HG02642 (cell line): ENCODE measurements at regions not wholly inside any gene's neighbourhood (a gene's known extent, or its start where the extent isn't known, plus 50 kb on each side); places are given as distances from the start of the nearest gene placed in this dataset.
A peak's percentile ranks its signal among the peaks of the same experiment; 100 is the strongest.

Source experiments
- ATAC-seq: cut with Tn5 transposase; IDR thresholded peaks from one replicate; pipeline ENCODE4 v1.9.1; 2021; ENCODE audit warnings: mild to moderate bottlenecking; ENCODE audit not compliant: unreplicated experiment, poor library complexity

DNA sequence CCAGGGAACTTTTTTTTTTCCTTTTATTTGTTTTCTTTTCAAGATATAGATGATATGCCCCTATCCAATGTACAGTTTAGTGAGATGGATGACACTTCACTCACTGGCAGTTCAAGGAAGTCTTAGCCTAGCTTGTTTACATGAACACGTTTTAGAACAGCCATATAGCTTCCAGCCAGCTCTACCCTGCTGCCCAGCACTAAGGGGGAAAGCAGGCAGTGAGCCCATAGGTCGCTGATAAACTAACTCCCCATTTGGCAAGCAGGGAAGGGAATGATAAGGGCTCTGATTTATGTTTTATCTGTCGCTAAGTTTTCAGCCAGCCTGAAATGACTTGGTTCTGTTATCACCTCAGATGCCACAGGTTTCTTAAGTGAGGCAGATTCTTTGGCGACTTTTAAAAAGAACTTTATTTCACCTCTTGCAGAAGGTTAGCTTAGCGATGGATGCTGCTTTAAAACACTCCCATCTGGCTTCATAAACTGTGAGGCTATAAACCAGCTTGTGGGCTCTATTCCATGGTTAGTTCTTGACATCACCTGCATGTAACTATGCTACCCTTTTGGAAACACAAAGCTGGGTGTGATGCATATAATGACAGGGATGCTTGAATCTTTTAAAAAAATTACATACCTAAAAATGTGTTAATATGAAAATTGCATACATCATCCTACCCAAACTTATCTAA, 348.4 kb downstream of the FBXO8 start:
- no peak for ATAC-seq

DNA sequence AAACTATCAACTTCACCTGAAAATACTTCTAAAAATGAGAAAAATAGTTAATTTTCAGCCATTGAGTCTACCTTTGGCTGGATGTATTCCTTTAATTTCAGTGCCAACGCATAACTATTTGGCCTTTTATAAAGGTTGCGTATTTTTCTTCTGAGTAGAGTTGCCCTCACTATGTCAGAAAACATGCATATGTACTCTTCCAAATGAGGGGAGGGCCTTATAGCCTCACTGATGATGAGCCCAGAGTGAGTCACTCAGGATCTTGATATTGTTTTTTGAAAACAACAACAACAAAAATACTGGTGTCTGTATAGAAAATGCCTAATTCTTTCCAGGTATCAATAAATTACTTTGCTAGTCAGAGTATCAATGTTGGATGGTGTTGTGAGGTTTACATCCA, 349.3 kb downstream of the FBXO8 start:
- ATAC-seq: no peak

DNA sequence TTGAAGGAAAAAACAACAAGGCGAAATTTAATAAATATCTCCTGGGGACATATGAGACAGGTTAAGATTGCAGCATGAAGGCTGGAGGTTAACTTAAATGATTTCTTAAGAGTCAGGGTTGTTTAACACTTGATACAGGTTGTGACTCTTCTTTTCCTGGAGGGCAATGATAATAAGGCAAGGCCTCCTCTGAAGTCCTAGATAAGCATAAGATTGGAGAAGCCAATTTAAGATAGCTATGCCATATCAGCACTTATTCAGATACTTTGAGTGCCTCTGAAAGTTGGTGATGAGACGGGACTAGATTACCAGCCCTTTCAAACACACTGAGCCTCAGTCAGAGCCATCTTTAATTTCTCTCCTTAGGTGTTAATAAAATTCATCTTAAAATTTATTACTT, 350.8 kb downstream of the FBXO8 start:
- ATAC-seq: no peak

DNA sequence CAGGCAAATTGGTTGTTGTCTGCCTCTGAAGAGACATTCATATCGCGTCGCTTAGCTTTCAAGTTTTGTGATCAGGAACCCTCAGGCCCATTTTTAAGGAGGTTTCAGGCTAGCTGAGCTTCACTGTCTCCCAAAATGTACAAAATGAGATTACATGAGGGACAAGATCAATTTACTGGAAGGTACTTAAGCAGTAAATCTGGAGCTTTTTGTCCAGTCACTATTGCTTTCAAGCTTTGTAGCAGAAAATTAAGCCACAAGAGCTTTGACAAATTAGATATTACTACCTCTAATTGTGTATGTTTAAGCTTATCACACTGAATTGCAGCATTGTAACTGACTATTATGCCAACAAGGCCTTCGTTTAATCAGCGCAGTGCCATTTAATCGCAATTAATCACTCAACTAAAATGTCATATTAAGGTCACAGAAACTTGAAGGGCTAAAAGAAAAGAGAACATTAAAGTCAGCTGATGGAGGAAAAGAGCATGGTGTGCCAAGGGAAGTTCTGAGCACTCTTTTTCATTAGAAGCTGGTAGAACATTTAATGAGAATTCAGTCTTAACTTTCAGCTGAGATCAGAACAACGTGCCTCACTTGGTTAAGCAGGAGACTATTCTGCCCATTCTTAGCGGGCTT, 353.0 kb downstream of the FBXO8 start:
- ATAC-seq: no peak

DNA sequence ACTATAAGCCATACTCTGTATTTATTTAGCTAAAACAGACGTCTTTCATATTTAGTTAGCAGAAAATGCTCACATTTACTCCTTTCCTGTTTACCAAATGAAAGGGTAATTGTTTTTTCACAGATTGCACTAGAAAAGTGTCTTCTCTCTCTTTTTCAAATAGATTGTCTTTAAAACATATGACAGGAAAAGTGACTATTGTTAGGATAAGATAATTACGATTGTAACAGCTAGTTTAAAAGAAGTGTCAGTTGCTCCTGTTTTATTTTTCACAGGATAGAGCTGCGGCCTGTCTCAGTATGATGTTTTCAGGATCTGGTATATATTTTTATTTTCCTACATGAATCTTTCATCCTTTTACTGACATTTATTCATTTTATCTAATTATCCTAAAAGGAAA, 353.5 kb downstream of the FBXO8 start:
- no peak for ATAC-seq

GRCh38 chr4:173924561-173924960, 358.9 kb downstream of the FBXO8 start:
- peak; percentile 74 for ATAC-seq

DNA sequence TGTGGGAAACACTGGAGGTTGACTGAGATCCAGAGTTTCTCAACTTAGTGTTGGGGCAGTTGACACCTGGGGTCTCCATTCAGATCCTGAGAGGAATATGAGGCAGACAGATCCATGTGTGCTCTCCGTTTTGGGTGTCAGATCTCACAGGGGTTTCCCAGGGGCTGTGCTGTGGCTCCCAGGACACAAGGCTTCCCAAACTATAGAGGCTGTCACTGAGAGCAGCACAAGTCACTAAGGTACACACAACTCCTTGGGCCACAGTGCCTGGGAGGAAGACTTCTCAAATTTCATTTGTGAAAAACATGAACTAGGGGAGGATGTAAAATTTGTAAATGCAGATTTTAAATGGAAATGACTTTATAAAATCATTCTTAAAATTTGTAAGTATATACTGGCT, 363.6 kb downstream of the FBXO8 start:
- ATAC-seq: no peak

DNA sequence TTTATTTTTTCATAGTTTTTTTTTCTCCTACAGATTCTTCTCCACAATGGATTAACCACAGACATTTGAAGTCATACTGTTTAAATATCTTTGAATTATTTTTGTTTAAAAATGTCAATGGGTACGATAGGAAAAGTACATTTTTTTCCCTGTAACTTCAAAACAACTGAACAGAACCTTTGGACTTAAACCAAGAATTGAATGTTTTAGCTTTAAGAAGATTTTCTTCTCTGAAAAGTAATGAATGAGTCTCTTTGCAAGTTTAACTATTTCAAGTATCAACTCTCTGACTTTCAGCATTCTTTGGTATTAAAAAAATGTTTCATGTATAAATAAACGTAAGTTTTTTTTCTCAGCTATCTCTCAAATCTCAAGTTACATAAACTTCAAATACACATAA, 364.3 kb downstream of the FBXO8 start:
- no peak for ATAC-seq

- ATAC-seq: no peak
Measured at GRCh38 chr4:173917255-173917960, 366.1 kb downstream of the FBXO8 start.

DNA sequence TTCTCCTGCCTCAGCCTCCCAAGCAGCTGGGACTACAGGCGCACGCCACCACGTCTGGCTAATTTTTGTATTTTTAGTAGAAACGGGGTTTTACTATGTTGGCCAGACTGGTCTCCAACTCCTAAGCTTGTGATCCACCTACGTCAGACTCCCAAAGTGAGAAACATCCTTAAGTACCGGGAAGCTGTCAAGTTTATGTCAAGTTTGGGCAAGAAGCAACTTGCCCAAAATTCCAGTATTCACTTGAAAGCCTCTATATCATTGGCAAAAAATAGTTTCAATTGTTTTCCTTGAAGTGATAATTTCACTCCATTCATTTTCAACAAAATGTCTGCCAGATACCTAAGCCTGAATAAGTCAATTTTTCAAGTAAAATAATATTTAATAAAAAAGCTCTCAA, 370.0 kb downstream of the FBXO8 start:
- no peak for ATAC-seq

- no peak for ATAC-seq
Measured at GRCh38 chr4:173912384-173912783, 371.1 kb downstream of the FBXO8 start.

- no peak for ATAC-seq
Measured at GRCh38 chr4:173910891-173911290, 372.6 kb downstream of the FBXO8 start.

DNA sequence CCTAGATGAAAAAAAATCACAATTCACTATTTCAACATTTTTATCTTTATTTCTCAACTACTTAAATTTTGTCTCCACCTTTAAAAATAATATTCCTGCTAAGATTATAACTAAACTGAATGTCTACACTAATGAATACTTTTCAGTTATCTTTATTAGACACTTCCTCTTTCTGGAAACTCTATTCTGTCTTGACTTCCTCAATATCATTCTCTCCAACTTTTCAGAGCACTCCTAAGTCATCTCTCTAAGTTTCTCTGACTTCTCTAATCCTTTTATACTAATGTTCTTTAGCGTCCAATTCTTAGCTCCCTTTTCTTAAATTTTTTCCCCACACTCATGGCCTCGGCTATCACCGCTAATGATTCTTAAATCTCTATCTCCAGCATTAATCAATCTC, 374.2 kb downstream of the FBXO8 start:
- no peak for ATAC-seq

- ATAC-seq: no peak
Measured at GRCh38 chr4:173899813-173900212, 369.8 kb upstream of the HAND2 start.

DNA sequence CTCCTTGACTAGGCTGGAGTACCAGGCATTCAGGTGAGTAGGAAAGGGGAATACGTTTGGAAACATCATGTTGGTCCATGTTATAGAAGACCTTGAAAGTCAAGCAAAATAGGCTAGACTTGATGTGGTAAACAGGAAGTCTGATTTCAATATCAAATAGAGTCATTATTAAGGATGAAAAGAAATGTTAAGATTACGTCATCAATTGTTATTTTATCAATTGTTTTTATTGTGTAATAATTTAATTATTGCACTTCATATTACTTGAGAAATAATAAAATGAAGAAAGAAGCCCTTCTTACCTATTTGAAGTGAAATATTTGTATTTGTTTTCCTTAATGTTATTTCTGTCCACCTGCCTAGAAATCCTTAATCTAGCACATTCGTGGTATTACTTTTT, 361.0 kb upstream of the HAND2 start:
- ATAC-seq: no peak

GRCh38 chr4:173883821-173884220, 353.8 kb upstream of the HAND2 start:
- ATAC-seq: no peak

GRCh38 chr4:173880897-173881296, 350.9 kb upstream of the HAND2 start:
- ATAC-seq: no peak

- ATAC-seq: no peak
Measured at GRCh38 chr4:173879509-173879908, 349.5 kb upstream of the HAND2 start.

DNA sequence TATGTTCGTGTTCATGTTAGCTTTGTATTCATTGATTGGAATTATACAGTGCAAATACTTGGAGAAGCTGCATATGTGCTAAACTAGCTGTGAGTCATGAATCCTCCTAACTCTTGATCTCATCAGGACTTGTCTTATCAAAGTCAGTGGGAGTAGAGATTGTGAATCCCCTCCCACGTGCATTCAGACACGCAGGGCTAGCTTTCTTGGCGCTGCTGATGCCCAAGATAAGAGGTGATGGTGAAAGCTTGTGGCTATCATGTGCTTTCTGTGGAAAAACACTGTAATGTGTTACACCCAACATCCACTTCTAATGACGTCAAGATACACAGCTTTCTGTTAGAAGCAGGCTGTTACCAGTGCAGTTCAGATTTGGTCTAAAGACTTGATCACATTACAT, 348.7 kb upstream of the HAND2 start:
- ATAC-seq: no peak

DNA sequence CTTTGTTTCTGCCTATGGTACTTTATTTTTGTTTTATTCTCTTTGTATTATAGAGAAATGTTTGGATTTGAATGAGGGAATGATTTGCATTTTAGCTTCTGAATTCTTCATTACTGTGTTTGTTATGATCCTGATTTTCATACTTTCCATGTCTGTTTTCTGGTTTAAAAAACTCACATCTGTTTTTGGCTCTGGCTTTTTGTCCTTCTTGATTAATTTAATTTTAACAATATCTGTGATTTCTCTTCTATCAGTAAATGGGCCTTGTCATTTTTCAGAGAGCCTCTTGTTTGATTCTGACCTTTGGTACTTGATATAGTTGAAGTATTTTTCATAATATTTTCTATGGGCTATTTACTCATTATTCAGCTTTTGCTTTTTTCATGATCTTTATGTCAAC, 341.6 kb upstream of the HAND2 start:
- no peak for ATAC-seq

DNA sequence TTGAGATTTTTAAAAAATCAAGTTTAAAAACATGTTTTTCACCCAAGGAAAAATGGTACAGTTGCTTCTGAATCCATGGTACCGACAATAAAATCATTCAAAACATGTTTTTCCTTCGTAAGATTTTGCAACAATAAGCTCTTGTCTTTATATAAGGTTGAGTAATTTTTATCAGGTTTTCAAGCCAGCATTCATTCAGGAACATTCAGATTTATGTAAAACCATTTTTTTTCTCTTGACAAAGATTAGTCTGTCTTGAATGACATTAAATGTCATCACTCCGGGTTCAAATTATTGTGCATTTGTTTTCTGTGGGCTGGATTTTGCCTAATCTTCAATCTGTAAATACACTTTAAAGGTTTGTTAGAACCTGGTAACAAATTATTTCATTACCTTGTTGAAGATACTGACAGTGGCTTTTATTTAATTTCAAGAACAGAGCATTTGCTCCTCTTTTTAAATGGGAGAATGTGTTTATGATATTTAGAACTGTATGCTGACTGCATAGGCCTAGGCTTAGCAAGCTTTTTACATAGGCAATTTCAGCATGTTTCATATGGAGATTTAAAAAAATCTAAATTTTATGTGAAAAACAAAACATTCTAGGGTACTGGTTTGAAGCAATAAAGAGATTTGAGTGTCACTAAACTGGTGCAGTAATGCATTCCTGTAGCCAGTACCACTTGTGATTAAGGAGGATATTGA, 336.4 kb upstream of the HAND2 start:
- ATAC-seq: no peak
